Adrenal gland (tissue), 5 donors: ENCODE measurements at regions not wholly inside any gene's neighbourhood (a gene's known extent, or its start where the extent isn't known, plus 50 kb on each side); places are given as distances from the start of the nearest gene placed in this dataset.

Source experiments
- POLR2A ChIP-seq, 2 donors: fragments of 450-650 bp; IDR thresholded peaks; one replicate each; pipeline ENCODE4 v1.6.1; 2017; ENCODE audit warnings: antibody characterized with exemption in 2 of 2, mild to moderate bottlenecking in 2 of 2, moderate library complexity in 1 of 2
- TF ChIP-seq, protein P1 (sequence below), 6 experiments: fragments of 450-650 bp in 4 of 6; fragments of 200-600 bp in 2 of 6; sonication (generic) in 1 of 6; IDR thresholded peaks; 1 replicate in 5 of 6; 2 replicates in 1 of 6; pipeline versions ENCODE4 v1.5.1 to v1.8.0; 2016 to 2021; ENCODE audit warnings: antibody characterized with exemption in 6 of 6, mild to moderate bottlenecking in 2 of 6, moderate library complexity in 1 of 6
- donor health status: DM: no; HTN: no; CAD: no.

DNA sequence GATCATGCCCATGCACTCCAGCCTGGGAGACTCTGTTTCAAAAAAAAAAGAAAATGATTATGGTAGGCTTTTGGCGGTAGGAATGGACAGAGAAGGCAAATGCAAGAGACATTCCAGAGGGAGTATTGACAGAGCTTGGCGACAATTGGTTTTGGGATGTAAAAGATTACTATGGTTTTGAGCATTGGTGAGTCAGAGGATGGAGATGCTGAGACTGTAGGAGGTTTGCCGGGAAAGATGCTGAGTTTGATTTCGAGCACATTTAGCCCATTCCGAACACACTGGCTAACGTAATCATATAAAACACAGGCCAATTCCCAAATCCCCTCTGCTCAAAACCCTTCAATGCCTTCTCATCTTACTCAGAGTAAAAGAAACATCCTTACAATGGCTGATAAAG, 161.6 kb upstream of the MKLN1 start:
- TF ChIP-seq, protein P1, sequence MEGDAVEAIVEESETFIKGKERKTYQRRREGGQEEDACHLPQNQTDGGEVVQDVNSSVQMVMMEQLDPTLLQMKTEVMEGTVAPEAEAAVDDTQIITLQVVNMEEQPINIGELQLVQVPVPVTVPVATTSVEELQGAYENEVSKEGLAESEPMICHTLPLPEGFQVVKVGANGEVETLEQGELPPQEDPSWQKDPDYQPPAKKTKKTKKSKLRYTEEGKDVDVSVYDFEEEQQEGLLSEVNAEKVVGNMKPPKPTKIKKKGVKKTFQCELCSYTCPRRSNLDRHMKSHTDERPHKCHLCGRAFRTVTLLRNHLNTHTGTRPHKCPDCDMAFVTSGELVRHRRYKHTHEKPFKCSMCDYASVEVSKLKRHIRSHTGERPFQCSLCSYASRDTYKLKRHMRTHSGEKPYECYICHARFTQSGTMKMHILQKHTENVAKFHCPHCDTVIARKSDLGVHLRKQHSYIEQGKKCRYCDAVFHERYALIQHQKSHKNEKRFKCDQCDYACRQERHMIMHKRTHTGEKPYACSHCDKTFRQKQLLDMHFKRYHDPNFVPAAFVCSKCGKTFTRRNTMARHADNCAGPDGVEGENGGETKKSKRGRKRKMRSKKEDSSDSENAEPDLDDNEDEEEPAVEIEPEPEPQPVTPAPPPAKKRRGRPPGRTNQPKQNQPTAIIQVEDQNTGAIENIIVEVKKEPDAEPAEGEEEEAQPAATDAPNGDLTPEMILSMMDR (IDR thresholded peaks at IDR 0.05): no peak
- no peak for TF ChIP-seq POLR2A (IDR thresholded peaks at IDR 0.05)
